IMR-90 (cell line): ENCODE measurements at regions not wholly inside any gene's neighbourhood (a gene's known extent, or its start where the extent isn't known, plus 50 kb on each side); places are given as distances from the start of the nearest gene placed in this dataset.

Experiments used
- ATAC-seq: fragments of 200-7000 bp; cut with Tn5 transposase; 2 replicates; pipeline ENCODE4 v1.9.1; 2020; ENCODE audit warnings: low read depth, mild to moderate bottlenecking, moderate library complexity
- BruUV-seq: library from RNA; stranded (reverse); fragments of 400-500 nt; replicated peaks from 2 replicates; lab custom pipeline; 2021; lab: Mats Ljungman, UMichigan
- CTCF ChIA-PET: fragments of 300-600 bp; formaldehyde crosslinking; extraction: SDS; loops from one replicate; lab custom pipeline; 2021; ENCODE audit warnings: antibody characterized with exemption; lab: Yijun Ruan, JAX
- POLR2A ChIA-PET: fragments of 300-600 bp; sonication (Branson Sonifier 250); formaldehyde crosslinking; loops from one replicate; lab custom pipeline; 2022; ENCODE audit warnings: antibody characterized with exemption; ENCODE audit not compliant: unreplicated experiment; lab: Charles Lee
- DNase-seq: peaks from one replicate; pipeline ENCODE4 v3.0.0; 2013
- H2AFZ ChIP-seq: replicated peaks from 2 replicates; pipeline ENCODE3; 2013; ENCODE audit warnings: low read length, mild to moderate bottlenecking; ENCODE audit not compliant: poor library complexity
- H2AK5ac ChIP-seq: 2 replicates; pipeline ENCODE4 v1.6.1; 2013; ENCODE audit warnings: low read depth, low read length, inconsistent platforms
- H2AK9ac ChIP-seq: replicated peaks from 2 replicates; pipeline ENCODE3; 2013; ENCODE audit warnings: mild to moderate bottlenecking, low read depth, low read length, moderate library complexity; ENCODE audit not compliant: poor library complexity
- H2BK120ac ChIP-seq: 2 replicates; pipeline ENCODE4 v1.6.1; 2013; ENCODE audit warnings: low read depth, low read length, inconsistent platforms
- H2BK15ac ChIP-seq: 3 replicates; pipeline ENCODE4 v1.6.1; 2013; ENCODE audit warnings: low read depth, low read length, inconsistent platforms
- H2BK20ac ChIP-seq: 2 replicates; pipeline ENCODE4 v1.6.1; 2013; ENCODE audit warnings: low read depth, mild to moderate bottlenecking, inconsistent platforms, low read length, moderate library complexity
- H2BK5ac ChIP-seq: 2 replicates; pipeline ENCODE4 v1.6.1; 2013; ENCODE audit warnings: mild to moderate bottlenecking, low read depth, low read length, inconsistent platforms; ENCODE audit not compliant: poor library complexity, severe bottlenecking
- H3K14ac ChIP-seq: replicated peaks from 2 replicates; pipeline ENCODE4 v1.6.1; 2013; ENCODE audit warnings: low read depth, low read length, inconsistent platforms
- H3K18ac ChIP-seq: 2 replicates; pipeline ENCODE4 v1.6.1; 2013; ENCODE audit warnings: low read depth, low read length, control low read depth
- H3K23ac ChIP-seq: 2 replicates; pipeline ENCODE4 v1.6.1; 2013; ENCODE audit warnings: low read depth, low read length, inconsistent platforms
- H3K27ac ChIP-seq: 2 replicates; pipeline ENCODE4 v1.5.1; 2013; ENCODE audit warnings: mild to moderate bottlenecking, control low read depth, low read length; ENCODE audit not compliant: insufficient read depth
- H3K27me3 ChIP-seq: 2 replicates; pipeline ENCODE4 v1.6.1; 2013; ENCODE audit warnings: low read length; ENCODE audit not compliant: control insufficient read depth, insufficient read depth
- H3K36me3 ChIP-seq: 2 replicates; pipeline ENCODE4 v1.6.1; 2013; ENCODE audit warnings: low read length, mixed read lengths; ENCODE audit not compliant: control insufficient read depth, insufficient read depth
- H3K4ac ChIP-seq: 2 replicates; pipeline ENCODE4 v1.6.1; 2013; ENCODE audit warnings: low read depth, low read length, inconsistent platforms
- H3K4me1 ChIP-seq: 2 replicates; pipeline ENCODE4 v1.6.1; 2013; ENCODE audit warnings: low read length, mixed read lengths; ENCODE audit not compliant: control insufficient read depth, insufficient read depth
- H3K4me2 ChIP-seq: 2 replicates; pipeline ENCODE4 v1.6.1; 2013; ENCODE audit warnings: low read depth, mild to moderate bottlenecking, control low read depth, low read length, moderate library complexity
- H3K4me3 ChIP-seq: 2 replicates; pipeline ENCODE4 v1.5.1; 2013; ENCODE audit warnings: low read depth, mild to moderate bottlenecking, control low read depth, low read length, moderate library complexity; ENCODE audit not compliant: insufficient read depth
- H3K56ac ChIP-seq: 2 replicates; pipeline ENCODE4 v1.6.1; 2013; ENCODE audit warnings: low read length, inconsistent platforms; ENCODE audit not compliant: insufficient read depth; ENCODE audit errors: extremely low read depth
- H3K79me1 ChIP-seq, 2 experiments: 2 replicates each; pipeline ENCODE4 v1.6.1; 2013; ENCODE audit warnings: low read length in 2 of 2, inconsistent platforms in 1 of 2, low read depth in 1 of 2
- H3K9ac ChIP-seq: 2 replicates; pipeline ENCODE4 v1.6.1; 2013; ENCODE audit warnings: low read depth, low read length, control low read depth
- H3K9me1 ChIP-seq: 2 replicates; pipeline ENCODE4 v1.6.1; 2013; ENCODE audit warnings: low read length, inconsistent platforms; ENCODE audit not compliant: insufficient read depth
- H3K9me3 ChIP-seq: 2 replicates; pipeline ENCODE4 v1.6.1; 2013; ENCODE audit warnings: low read length; ENCODE audit not compliant: control insufficient read depth, insufficient read depth
- H4K20me1 ChIP-seq: 2 replicates; pipeline ENCODE4 v1.6.1; 2013; ENCODE audit warnings: low read length, inconsistent platforms; ENCODE audit not compliant: insufficient read depth
- H4K5ac ChIP-seq: 2 replicates; pipeline ENCODE4 v1.6.1; 2013; ENCODE audit warnings: mild to moderate bottlenecking, low read depth, low read length, control low read depth
- H4K8ac ChIP-seq, 2 experiments: 2 replicates each; pipeline ENCODE4 v1.6.1; 2013; ENCODE audit warnings: low read depth in 2 of 2, low read length in 2 of 2, control low read depth in 1 of 2, inconsistent platforms in 1 of 2
- H4K91ac ChIP-seq: 2 replicates; pipeline ENCODE4 v1.6.1; 2013; ENCODE audit warnings: low read depth, low read length, inconsistent platforms; ENCODE audit not compliant: insufficient read depth
- CEBPB ChIP-seq: IDR thresholded peaks from 2 replicates; pipeline ENCODE4 v1.6.1; 2012; ENCODE audit warnings: low read depth, low read length, improper control_type of control experiment
- CHD1 ChIP-seq: IDR thresholded peaks from 2 replicates; pipeline ENCODE4 v1.6.1; 2012; ENCODE audit warnings: low read depth, low read length, improper control_type of control experiment
- CTCF ChIP-seq: conservative IDR thresholded peaks from 2 replicates; pipeline ENCODE4 v1.5.1; 2012; ENCODE audit warnings: mild to moderate bottlenecking, low read depth, low read length, improper control_type of control experiment
- ELK1 ChIP-seq: fragments of 150-350 bp; IDR thresholded peaks from 2 replicates; pipeline ENCODE4 v1.6.1; 2016; ENCODE audit warnings: low read depth, mild to moderate bottlenecking, low read length, moderate library complexity, borderline replicate concordance
- FOS ChIP-seq: fragments of 150-350 bp; IDR thresholded peaks from 2 replicates; pipeline ENCODE4 v1.6.1; 2016; ENCODE audit warnings: low read depth, low read length
- MAFK ChIP-seq: IDR thresholded peaks from 2 replicates; pipeline ENCODE4 v1.6.1; 2012; ENCODE audit warnings: low read depth, low read length, improper control_type of control experiment
- MXI1 ChIP-seq: IDR thresholded peaks from 2 replicates; pipeline ENCODE4 v1.6.1; 2012; ENCODE audit warnings: low read depth, mild to moderate bottlenecking, low read length, moderate library complexity, borderline replicate concordance
- NFE2L2 ChIP-seq: fragments of 150-350 bp; IDR thresholded peaks from 2 replicates; pipeline ENCODE4 v1.6.1; 2016; ENCODE audit warnings: low read depth, mild to moderate bottlenecking, low read length
- POLR2A ChIP-seq: IDR thresholded peaks from 2 replicates; pipeline ENCODE4 v1.6.1; 2012; ENCODE audit warnings: mild to moderate bottlenecking, low read depth, low read length
- RAD21 ChIP-seq: IDR thresholded peaks from 2 replicates; pipeline ENCODE4 v1.6.1; 2012; ENCODE audit warnings: low read length, improper control_type of control experiment
- RCOR1 ChIP-seq: IDR thresholded peaks from 2 replicates; pipeline ENCODE4 v1.6.1; 2012; ENCODE audit warnings: mild to moderate bottlenecking, low read length, improper control_type of control experiment; ENCODE audit not compliant: insufficient replicate concordance
- RFX5 ChIP-seq: IDR thresholded peaks from 2 replicates; pipeline ENCODE4 v1.8.0; 2012; ENCODE audit warnings: low read depth, mild to moderate bottlenecking, low read length, moderate library complexity
- SMC3 ChIP-seq: fragments of 150-350 bp; IDR thresholded peaks from 2 replicates; pipeline ENCODE4 v1.6.1; 2016; ENCODE audit warnings: low read depth, mild to moderate bottlenecking, antibody characterized with exemption, low read length, moderate library complexity
- USF2 ChIP-seq: fragments of 150-350 bp; IDR thresholded peaks from 2 replicates; pipeline ENCODE4 v1.6.1; 2017; ENCODE audit warnings: mild to moderate bottlenecking, antibody characterized with exemption, low read length, low read depth
- WGBS, 2 experiments: methylation state at CpG; one replicate each; pipeline versions ENCODE4 v1.1.5 to v1.1.7; 2013; ENCODE audit warnings: missing lambda C conversion rate in 2 of 2; ENCODE audit not compliant: insufficient read length in 1 of 2; ENCODE audit errors: extremely low coverage in 2 of 2; 5-methylcytosine and 5-hydroxymethylcytosine counted together
- dilution Hi-C: fragments of 300-500 bp; cut with HindIII; formaldehyde crosslinking; loops from one replicate; pipeline ENCODE4 v1.14.3; 2018; ENCODE audit warnings: low sequenced_read_pairs; ENCODE audit not compliant: unreplicated experiment
- in situ Hi-C: fragments of 300-500 bp; cut with MboI; formaldehyde crosslinking; loops from 3 replicates; pipeline ENCODE4 v1.14.3; 2019; ENCODE audit warnings: low sequenced_read_pairs, inconsistent platforms, mixed read lengths
- intact Hi-C: fragments of 100-400 bp; cut with micrococcal nuclease; formaldehyde crosslinking; loops from 2 replicates; pipeline ENCODE4 v1.10.0; 2022

- Histone ChIP-seq H4K91ac (peak overlapping the region; percentile 92), H4K20me1 (peaks cover 27% of the 10 kb centered on the region), H3K27ac (peak overlapping the region; percentile 82), H3K23ac (peak overlapping the region; percentile 99), H2BK15ac (peak overlapping the region; percentile 83; the same call in 1 of the 3 replicates), H2BK120ac (peak overlapping the region; percentile 90), H4K5ac (peak overlapping the region; percentile 54), H3K18ac (peak overlapping the region; percentile 62), H3K14ac (peak overlapping the region; percentile 98), H3K36me3 (no peaks in the 10 kb centered on the region), H3K4me1 (peaks cover 3% of the 10 kb centered on the region; the same call in 1 of the 2 replicates), H3K9me1 (no peaks in the 10 kb centered on the region), H3K27me3 (no peaks in the 10 kb centered on the region), H2AK5ac (peak overlapping the region; percentile 88), H2AK9ac (peak overlapping the region; percentile 96), H3K9ac (peak overlapping the region; percentile 83), H3K9me3 (no peaks in the 10 kb centered on the region), H2BK5ac (peak overlapping the region; percentile 86), H2AFZ (peak overlapping the region; percentile 82), H3K4me2 (peak overlapping the region; percentile 94), H2BK20ac (peak overlapping the region; percentile 59), H3K4ac (peak overlapping the region; percentile 98), H3K4me3 (peak overlapping the region; percentile 92), H3K56ac (peak overlapping the region; percentile 89), H3K79me1 (peaks cover 0 to 51% of the 10 kb centered on the region in 2 experiments; a peak in 3 of 4 replicates), H4K8ac (peak overlapping the region; percentile 44 to 82; a peak in 3 of 4 replicates)
- intact Hi-C loops (loop anchor here (5.0 kb wide), 4 partner anchors 46 to 151 kb away; no protein-coding TSS in a partner anchor), dilution Hi-C loops (no loop called here), in situ Hi-C loops (loop anchor here (10.0 kb wide), 2 partner anchors 148 to 198 kb away; partner anchors contain the start of gene DST)
- WGBS, 2 experiments = 0% methylated on average over 4 of the region's 47 CpGs; no CpG with 5 or more reads in 1 of the 2 experiments
- DNase-seq = peak; percentile 60
- POLR2A ChIA-PET = interaction anchor here (0.6 kb wide), 1 partner anchor 214 kb away, joined by 3 read pairs; no protein-coding TSS in a partner anchor
- BruUV-seq = no TSS peak
- CTCF ChIA-PET = interaction anchor here (0.7 to 1.1 kb wide), 2 partner anchors 9 to 36 kb away, joined by 3 read pairs; no protein-coding TSS in a partner anchor
- peak; percentile 38 for ATAC-seq
- TF ChIP-seq ELK1 (no peak), MAFK (no peak), RAD21 (no peak), RCOR1 (no peak), POLR2A (no peak), NFE2L2 (no peak), MXI1 (no peak; the same call in 1 of the 2 replicates), SMC3 (no peak), CEBPB (no peak), USF2 (no peak), CTCF (no peak), RFX5 (no peak), CHD1 (no peak), FOS (no peak)
Measured at GRCh38 chr6:56842686-56843475, 112.0 kb upstream of the BEND6 start.
